Pancreas (tissue), 10 donors: ENCODE measurements at regions not wholly inside any gene's neighbourhood (a gene's known extent, or its start where the extent isn't known, plus 50 kb on each side); places are given as distances from the start of the nearest gene placed in this dataset.

Experiments used
- ATAC-seq, 4 donors: fragments of 200-7000 bp; cut with Tn5 transposase; one replicate each; pipeline versions ENCODE4 v1.8.0 to v1.9.1; 2020; ENCODE audit warnings: mild to moderate bottlenecking in 4 of 4, moderate library complexity in 4 of 4
- DNase-seq, 6 donors: peaks; one replicate each; pipeline ENCODE4 v3.0.0-alpha.2; 2020
- FAIRE-seq: peaks from 2 replicates; lab custom pipeline; 2012; peaks lifted over from hg19 to GRCh38; lab: Jason Lieb, UNC
- H3K27ac ChIP-seq, 4 donors: fragments of 200-600 bp; sonication (generic); 1 replicate in 3 of 4; 2 replicates in 1 of 4; pipeline versions ENCODE4 v1.5.0 to v1.8.0; 2020
- H3K27me3 ChIP-seq, 4 donors: fragments of 200-600 bp; one replicate each; pipeline ENCODE4 v1.8.0; 2021
- H3K36me3 ChIP-seq, 3 donors: fragments of 200-600 bp; sonication (generic) in 1 of 3; one replicate each; pipeline versions ENCODE4 v1.5.0 to v1.8.0; 2020 to 2021
- H3K4me1 ChIP-seq, 3 donors: fragments of 200-600 bp; one replicate each; pipeline ENCODE4 v1.8.0; 2021
- H3K4me3 ChIP-seq, 4 donors: fragments of 200-600 bp; sonication (generic) in 2 of 4; one replicate each; pipeline versions ENCODE4 v1.5.0 to v1.8.0; 2020 to 2021
- H3K9me3 ChIP-seq, 4 donors: fragments of 200-600 bp; one replicate each; pipeline ENCODE4 v1.8.0; 2021
- WGBS, 2 donors: extraction: QIAGEN DNeasy Blood & Tissue Kit; methylation state at CpG; one replicate each; pipeline ENCODE4 v1.1.7; 2013; 5-methylcytosine and 5-hydroxymethylcytosine counted together
- intact Hi-C, 3 donors: fragments of 100-400 bp; cut with DNase I; formaldehyde crosslinking; loops; one replicate each; pipeline versions ENCODE4 v1.11.1 to v1.14.2; 2022
- TF ChIP-seq, protein P1 (sequence below), 4 donors: fragments of 200-600 bp; sonication (generic) in 3 of 4; IDR thresholded peaks; one replicate each; pipeline versions ENCODE4 v1.5.0 to v1.8.0; 2021; ENCODE audit warnings: antibody characterized with exemption in 4 of 4
- donor health status: healthy with polysubstance abuse.
- donor health status: DM: no; HTN: no; CAD: no; lungs with moderate emphysema.
- donor health status: DM: no; HTN: no; CAD: no.
- donor health status: control.
- donor health status: control.
- donor health status: Bipolar disorder and iron deficiency.
- donor health status: DM: yes; HTN: yes; CAD: no.
- donor health status: DM: no; HTN: no; CAD: no.
- donor health status: DM: no; HTN: no; CAD: no.
- donor health status: DM: yes; HTN: yes; CAD: no.

DNA sequence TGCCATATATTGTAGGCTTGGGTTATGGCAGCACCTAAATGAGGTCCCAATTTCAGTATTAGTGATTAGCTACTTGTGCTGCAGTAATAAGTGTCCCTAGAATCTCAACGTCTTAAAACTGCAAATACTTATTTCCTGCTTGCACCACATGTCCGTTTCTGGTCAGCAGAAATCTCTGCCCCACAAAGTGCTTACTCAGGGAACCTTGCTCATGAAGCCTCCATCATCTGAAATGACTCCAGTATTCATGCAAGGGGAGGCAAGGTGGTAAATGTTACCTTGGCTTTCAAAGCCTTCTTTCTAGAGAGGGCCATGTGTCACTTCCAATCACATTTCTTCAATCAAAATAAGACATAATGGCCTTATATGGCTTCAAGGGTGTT, 274.2 kb upstream of the KAZN start:
- H3K4me1 ChIP-seq: no peaks in the 10 kb centered on the region
- H3K4me3 ChIP-seq: no peak overlapping the region
- WGBS, 2 donors: 23 to 40% methylated on average over 2 of the region's 2 CpGs

DNA sequence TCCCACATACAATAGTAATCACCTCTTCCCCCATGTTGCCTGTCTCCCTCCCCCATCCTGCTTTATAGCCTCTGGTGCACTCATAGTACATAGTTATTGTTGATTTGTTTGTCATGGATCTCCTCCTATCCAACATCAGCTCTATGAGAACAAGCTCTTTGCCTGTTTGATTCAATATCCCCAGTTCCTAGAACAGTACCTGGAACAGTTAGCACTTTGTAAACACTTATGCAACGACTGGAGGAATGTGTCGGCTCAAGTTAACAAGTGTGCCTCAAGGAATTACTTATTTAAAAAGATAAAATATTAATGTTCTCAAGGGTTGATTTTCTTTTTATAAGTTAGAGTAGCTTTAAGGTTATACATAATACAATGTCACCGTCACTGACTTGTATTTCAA, 271.6 kb upstream of the KAZN start:
- intact Hi-C loops: no loop called here
- Histone ChIP-seq H3K27me3 (no peaks in the 10 kb centered on the region), H3K36me3 (no peaks in the 10 kb centered on the region), H3K4me3 (no peak overlapping the region), H3K27ac (no peak overlapping the region), H3K9me3 (no peaks in the 10 kb centered on the region), H3K4me1 (no peaks in the 10 kb centered on the region)
- 48 to 69% methylated on average over 3 of the region's 3 CpGs for WGBS, 2 donors
- ATAC-seq (no peak), FAIRE-seq (no peak), DNase-seq (no peak)
- TF ChIP-seq, protein P1, sequence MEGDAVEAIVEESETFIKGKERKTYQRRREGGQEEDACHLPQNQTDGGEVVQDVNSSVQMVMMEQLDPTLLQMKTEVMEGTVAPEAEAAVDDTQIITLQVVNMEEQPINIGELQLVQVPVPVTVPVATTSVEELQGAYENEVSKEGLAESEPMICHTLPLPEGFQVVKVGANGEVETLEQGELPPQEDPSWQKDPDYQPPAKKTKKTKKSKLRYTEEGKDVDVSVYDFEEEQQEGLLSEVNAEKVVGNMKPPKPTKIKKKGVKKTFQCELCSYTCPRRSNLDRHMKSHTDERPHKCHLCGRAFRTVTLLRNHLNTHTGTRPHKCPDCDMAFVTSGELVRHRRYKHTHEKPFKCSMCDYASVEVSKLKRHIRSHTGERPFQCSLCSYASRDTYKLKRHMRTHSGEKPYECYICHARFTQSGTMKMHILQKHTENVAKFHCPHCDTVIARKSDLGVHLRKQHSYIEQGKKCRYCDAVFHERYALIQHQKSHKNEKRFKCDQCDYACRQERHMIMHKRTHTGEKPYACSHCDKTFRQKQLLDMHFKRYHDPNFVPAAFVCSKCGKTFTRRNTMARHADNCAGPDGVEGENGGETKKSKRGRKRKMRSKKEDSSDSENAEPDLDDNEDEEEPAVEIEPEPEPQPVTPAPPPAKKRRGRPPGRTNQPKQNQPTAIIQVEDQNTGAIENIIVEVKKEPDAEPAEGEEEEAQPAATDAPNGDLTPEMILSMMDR (IDR thresholded peaks at IDR 0.05): no peak

More for the DNA sequence above, 274.2 kb upstream of the KAZN start:
- Histone ChIP-seq H3K36me3 (no peaks in the 10 kb centered on the region), H3K27me3 (no peaks in the 10 kb centered on the region), H3K27ac (no peak overlapping the region), H3K9me3 (no peaks in the 10 kb centered on the region)
- no peak for ATAC-seq
- intact Hi-C loops: no loop called here
- no peak for FAIRE-seq
- no peak for DNase-seq
- TF ChIP-seq, protein P1 (IDR thresholded peaks at IDR 0.05): no peak

DNA sequence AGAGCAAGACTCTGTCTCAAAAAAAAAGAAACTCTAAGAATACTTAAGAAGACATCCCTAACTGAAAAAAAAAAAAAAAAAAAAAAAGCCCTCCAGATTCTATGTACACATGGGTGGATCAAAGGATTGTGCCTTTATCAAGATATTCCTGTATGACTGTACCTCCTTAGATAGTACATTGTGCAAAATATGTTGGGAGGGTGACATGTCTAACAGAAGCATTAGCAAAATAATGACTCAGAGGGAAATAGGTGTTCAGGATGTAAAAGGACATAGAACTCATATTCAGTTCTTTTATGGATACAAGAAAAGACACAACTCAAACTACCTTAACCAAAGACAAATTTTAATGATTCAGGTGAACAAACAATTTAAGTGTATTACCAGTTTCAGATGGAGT, 269.8 kb upstream of the KAZN start:
- intact Hi-C loops: no loop called here
- Histone ChIP-seq H3K27me3 (no peaks in the 10 kb centered on the region), H3K4me3 (no peak overlapping the region), H3K36me3 (no peaks in the 10 kb centered on the region), H3K9me3 (no peaks in the 10 kb centered on the region), H3K27ac (no peak overlapping the region), H3K4me1 (no peaks in the 10 kb centered on the region)
- no peak for DNase-seq
- ATAC-seq: no peak
- TF ChIP-seq, protein P1 (IDR thresholded peaks at IDR 0.05): no peak
- no peak for FAIRE-seq

DNA sequence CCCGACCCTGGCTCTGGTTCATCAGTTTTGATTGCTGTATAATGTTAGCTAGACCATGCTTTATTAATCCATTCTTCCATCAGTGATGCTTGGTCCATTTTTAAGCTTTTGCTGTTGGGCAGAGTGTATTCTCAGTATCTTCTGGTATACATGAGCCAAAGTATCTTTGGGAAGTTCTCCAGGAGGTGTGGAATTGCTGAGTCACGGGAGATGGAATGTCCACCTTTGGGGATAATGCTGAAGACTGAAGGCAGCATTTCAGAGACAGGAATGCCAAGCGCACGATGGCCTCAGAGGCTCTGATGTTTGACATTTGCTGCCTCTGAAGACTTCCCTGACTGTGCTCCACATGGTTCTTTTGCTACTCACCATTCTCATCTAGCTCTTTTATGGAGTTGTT, 266.3 kb upstream of the KAZN start:
- no peak for DNase-seq
- 61 to 68% methylated on average over 4 of the region's 4 CpGs for WGBS, 2 donors
- no peak for ATAC-seq
- no peaks in the 10 kb centered on the region for H3K36me3 ChIP-seq
- TF ChIP-seq, protein P1 (IDR thresholded peaks at IDR 0.05): no peak
- intact Hi-C loops: no loop called here
- no peak overlapping the region for H3K4me3 ChIP-seq
- H3K4me1 ChIP-seq: no peaks in the 10 kb centered on the region
- no peak overlapping the region for H3K27ac ChIP-seq
- FAIRE-seq: no peak
- H3K27me3 ChIP-seq: peaks cover 0 to 7% (median 0%) of the 10 kb centered on the region in 4 donors
- H3K9me3 ChIP-seq: no peaks in the 10 kb centered on the region

DNA sequence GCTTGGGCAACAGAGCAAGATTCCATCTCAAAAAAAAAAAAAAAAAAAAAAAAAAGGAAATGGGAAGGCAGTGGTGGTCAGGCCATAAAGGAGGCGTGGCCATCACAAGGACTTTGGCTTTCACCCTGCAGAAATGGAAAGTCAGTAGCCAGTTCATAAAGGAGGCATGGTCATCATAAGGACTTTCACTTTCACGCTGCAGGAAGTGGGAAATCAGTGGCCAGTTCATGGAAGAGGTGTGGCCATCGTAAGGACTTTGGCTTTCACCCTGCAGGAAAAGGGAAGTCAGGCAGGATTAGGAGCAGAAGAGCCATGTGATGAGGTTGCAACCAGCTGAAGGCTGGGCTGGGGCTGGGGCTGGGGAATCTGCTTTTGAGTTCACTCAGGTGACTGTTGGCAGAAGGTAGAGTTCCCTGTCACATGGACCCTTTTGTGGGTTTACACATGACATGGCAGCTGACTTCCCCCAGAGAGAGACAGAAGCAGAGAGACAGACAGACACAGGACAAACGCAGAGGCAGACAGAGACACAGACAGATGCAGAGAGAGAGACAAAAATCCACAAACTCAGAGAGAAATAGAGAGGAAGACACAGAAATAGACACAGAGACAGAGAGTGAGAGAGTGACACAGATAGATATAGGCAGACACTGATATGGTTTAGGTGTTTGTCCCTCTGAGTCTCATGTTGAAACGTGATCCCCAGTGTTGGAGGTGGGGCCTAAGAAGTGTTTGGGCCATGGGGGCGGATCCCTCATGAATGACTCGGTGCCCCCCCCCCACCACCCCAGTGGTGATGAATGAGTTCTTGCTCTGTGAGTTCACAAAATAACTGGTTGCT, 263.9 kb upstream of the KAZN start:
- intact Hi-C loops: no loop called here
- TF ChIP-seq, protein P1 (IDR thresholded peaks at IDR 0.05): no peak
- H3K27me3 ChIP-seq: peaks cover 0 to 7% (median 0%) of the 10 kb centered on the region in 4 donors
- WGBS, 2 donors: 49 to 59% methylated on average over 7 of the region's 7 CpGs
- H3K27ac ChIP-seq: no peak overlapping the region
- no peaks in the 10 kb centered on the region for H3K36me3 ChIP-seq
- no peak for ATAC-seq
- no peaks in the 10 kb centered on the region for H3K4me1 ChIP-seq
- no peak for FAIRE-seq
- H3K9me3 ChIP-seq: no peaks in the 10 kb centered on the region
- DNase-seq: no peak
- no peak overlapping the region for H3K4me3 ChIP-seq
